Kidney (tissue), 13 donors: ENCODE measurements at regions not wholly inside any gene's neighbourhood (a gene's known extent, or its start where the extent isn't known, plus 50 kb on each side); places are given as distances from the start of the nearest gene placed in this dataset.
A peak's percentile ranks its signal among the peaks of the same experiment; 100 is the strongest.

Experiments used
- DNase-seq, 5 donors: peaks; one replicate each; pipeline ENCODE4 v3.0.0-alpha.2; 2013 to 2020
- FAIRE-seq: peaks from 2 replicates; lab custom pipeline; 2012; peaks lifted over from hg19 to GRCh38; lab: Jason Lieb, UNC
- H3K27ac ChIP-seq, 2 donors: one replicate each; pipeline ENCODE4 v1.7.0; 2013; ENCODE audit warnings: low read depth in 2 of 2, low read length in 2 of 2, inconsistent platforms in 1 of 2
- H3K27me3 ChIP-seq: one replicate; pipeline ENCODE4 v1.7.1; 2013; ENCODE audit warnings: low read length, inconsistent platforms; ENCODE audit not compliant: control insufficient read depth, insufficient read depth
- H3K36me3 ChIP-seq, 3 donors: one replicate each; pipeline versions ENCODE4 v1.7.0 to v1.7.1; 2013; ENCODE audit warnings: low read length in 3 of 3, control low read depth in 1 of 3, inconsistent platforms in 1 of 3; ENCODE audit not compliant: insufficient read depth in 3 of 3, control insufficient read depth in 2 of 3
- H3K4me1 ChIP-seq, 3 donors: one replicate each; pipeline versions ENCODE4 v1.7.0 to v1.7.1; 2013; ENCODE audit warnings: low read length in 3 of 3, inconsistent platforms in 1 of 3, low read depth in 1 of 3; ENCODE audit not compliant: control insufficient read depth in 2 of 3, insufficient read depth in 2 of 3
- H3K4me3 ChIP-seq, 3 donors: one replicate each; pipeline versions ENCODE4 v1.7.0 to v1.8.1; 2013; ENCODE audit warnings: low read length in 3 of 3, control low read depth in 1 of 3, inconsistent platforms in 1 of 3
- H3K9ac ChIP-seq, 3 donors: one replicate each; pipeline versions ENCODE4 v1.7.0 to v1.7.1; 2013; ENCODE audit warnings: low read length in 3 of 3, control low read depth in 1 of 3, inconsistent platforms in 1 of 3
- H3K9me3 ChIP-seq, 3 donors: one replicate each; pipeline versions ENCODE4 v1.7.0 to v1.7.1; 2013; ENCODE audit warnings: low read length in 3 of 3, control low read depth in 1 of 3, inconsistent platforms in 1 of 3; ENCODE audit not compliant: control insufficient read depth in 2 of 3, insufficient read depth in 1 of 3
- intact Hi-C: fragments of 100-400 bp; cut with DNase I; formaldehyde crosslinking; loops from one replicate; pipeline ENCODE4 v1.11.1; 2022
- TF ChIP-seq, protein P1 (sequence below): IDR thresholded peaks from 3 replicates; pipeline ENCODE4 v1.5.1; 2012; ENCODE audit warnings: mild to moderate bottlenecking, moderate library complexity, borderline replicate concordance; ENCODE audit not compliant: insufficient read depth; ENCODE audit errors: extremely low read depth
- donor health status: control.
- donor health status: control.
- donor health status: control.
- donor health status: control.
- donor health status: control.
- donor health status: DM: yes; HTN: yes; CAD: no.
- donor health status: Normal renal cell carcinoma (clear cell type).

DNA sequence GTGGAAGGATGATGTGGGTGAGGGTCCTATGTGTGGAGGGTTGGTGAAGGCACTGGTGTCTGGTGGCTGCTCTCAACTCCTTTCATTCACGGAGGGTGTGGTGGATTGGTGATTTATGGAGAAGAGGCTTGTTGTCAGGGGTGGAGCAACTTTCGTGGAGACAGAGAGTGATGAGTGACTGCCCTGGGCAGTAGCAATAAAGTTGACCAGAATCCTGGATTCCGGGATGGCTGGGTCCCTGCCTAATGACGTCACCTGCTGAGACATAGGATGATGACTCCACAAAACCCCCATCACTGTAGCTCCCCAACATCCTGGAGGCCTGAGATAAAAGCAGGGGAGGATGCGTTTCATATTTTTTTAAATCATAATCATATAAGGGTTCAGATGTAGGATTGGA, 193.0 kb downstream of the ACKR3 start:
- FAIRE-seq, result no peak
- no peak for DNase-seq
- Histone ChIP-seq H3K9ac (no peak overlapping the region), H3K27ac (no peak overlapping the region), H3K27me3 (no peaks in the 10 kb centered on the region), H3K9me3 (peaks cover 0 to 6% (median 0%) of the 10 kb centered on the region in 3 donors), H3K36me3 (no peaks in the 10 kb centered on the region), H3K4me1 (no peaks in the 10 kb centered on the region), H3K4me3 (no peak overlapping the region)
- TF ChIP-seq, protein P1, sequence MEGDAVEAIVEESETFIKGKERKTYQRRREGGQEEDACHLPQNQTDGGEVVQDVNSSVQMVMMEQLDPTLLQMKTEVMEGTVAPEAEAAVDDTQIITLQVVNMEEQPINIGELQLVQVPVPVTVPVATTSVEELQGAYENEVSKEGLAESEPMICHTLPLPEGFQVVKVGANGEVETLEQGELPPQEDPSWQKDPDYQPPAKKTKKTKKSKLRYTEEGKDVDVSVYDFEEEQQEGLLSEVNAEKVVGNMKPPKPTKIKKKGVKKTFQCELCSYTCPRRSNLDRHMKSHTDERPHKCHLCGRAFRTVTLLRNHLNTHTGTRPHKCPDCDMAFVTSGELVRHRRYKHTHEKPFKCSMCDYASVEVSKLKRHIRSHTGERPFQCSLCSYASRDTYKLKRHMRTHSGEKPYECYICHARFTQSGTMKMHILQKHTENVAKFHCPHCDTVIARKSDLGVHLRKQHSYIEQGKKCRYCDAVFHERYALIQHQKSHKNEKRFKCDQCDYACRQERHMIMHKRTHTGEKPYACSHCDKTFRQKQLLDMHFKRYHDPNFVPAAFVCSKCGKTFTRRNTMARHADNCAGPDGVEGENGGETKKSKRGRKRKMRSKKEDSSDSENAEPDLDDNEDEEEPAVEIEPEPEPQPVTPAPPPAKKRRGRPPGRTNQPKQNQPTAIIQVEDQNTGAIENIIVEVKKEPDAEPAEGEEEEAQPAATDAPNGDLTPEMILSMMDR, result no peak
- intact Hi-C loops, result no loop called here

- TF ChIP-seq, protein P1, result no peak
- intact Hi-C loops, result no loop called here
- Histone ChIP-seq H3K4me1 (no peaks in the 10 kb centered on the region), H3K27ac (no peak overlapping the region), H3K36me3 (no peaks in the 10 kb centered on the region), H3K27me3 (no peaks in the 10 kb centered on the region), H3K9ac (no peak overlapping the region), H3K4me3 (no peak overlapping the region), H3K9me3 (peaks cover 0 to 6% (median 0%) of the 10 kb centered on the region in 3 donors)
- FAIRE-seq, result no peak
- DNase-seq, result no peak
Observed at GRCh38 chr2:236763857-236764256, 194.2 kb downstream of the ACKR3 start.

DNA sequence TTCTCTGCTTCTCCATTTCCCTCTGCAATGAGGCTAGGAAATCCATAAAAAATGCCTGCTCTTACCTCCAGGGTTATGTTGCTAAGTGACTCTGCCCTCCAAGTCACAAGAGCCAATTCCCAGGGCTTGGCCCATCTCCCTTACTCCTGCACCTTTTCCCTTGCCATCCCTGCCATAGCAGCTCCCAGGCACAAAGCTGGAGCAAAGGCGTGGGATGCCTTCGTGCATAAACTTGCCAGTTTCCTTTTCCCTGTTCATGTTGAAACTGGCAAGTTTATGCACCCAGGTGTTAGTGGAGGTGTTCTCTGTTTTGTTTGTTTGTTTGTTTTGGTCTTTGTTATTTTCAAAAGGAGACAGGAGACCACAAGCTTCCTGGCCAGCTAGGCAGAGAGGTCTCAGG, 195.1 kb downstream of the ACKR3 start:
- DNase-seq (no peak), FAIRE-seq (no peak)
- Histone ChIP-seq H3K27ac (no peak overlapping the region), H3K9ac (no peak overlapping the region), H3K4me3 (no peak overlapping the region), H3K4me1 (no peaks in the 10 kb centered on the region), H3K36me3 (no peaks in the 10 kb centered on the region), H3K9me3 (peaks cover 0 to 6% (median 0%) of the 10 kb centered on the region in 3 donors), H3K27me3 (no peaks in the 10 kb centered on the region)
- intact Hi-C loops, result loop anchor here (5.0 kb wide), 1 partner anchor 102 kb away; no protein-coding TSS in a partner anchor
- TF ChIP-seq, protein P1, result no peak

- peak in 3 of 5 donors; percentile 68 to 89 (median 80) for DNase-seq
- intact Hi-C loops, result loop anchor here (5.0 kb wide), 1 partner anchor 103 kb away; no protein-coding TSS in a partner anchor
- no peak overlapping the region for H3K27ac ChIP-seq
- no peak for FAIRE-seq
- no peaks in the 10 kb centered on the region for H3K36me3 ChIP-seq
- H3K4me1 ChIP-seq, result no peaks in the 10 kb centered on the region
- no peak overlapping the region for H3K9ac ChIP-seq
- no peak overlapping the region for H3K4me3 ChIP-seq
- TF ChIP-seq, protein P1, result no peak
- no peaks in the 10 kb centered on the region for H3K27me3 ChIP-seq
- H3K9me3 ChIP-seq, result peaks cover 0 to 6% (median 0%) of the 10 kb centered on the region in 3 donors
Observed at GRCh38 chr2:236765478-236765877, 195.9 kb downstream of the ACKR3 start.
